ENCODE measurements at regions not wholly inside any gene's neighbourhood (a gene's known extent, or its start where the extent isn't known, plus 50 kb on each side); places are given as distances from the start of the nearest gene placed in this dataset.

DNA sequence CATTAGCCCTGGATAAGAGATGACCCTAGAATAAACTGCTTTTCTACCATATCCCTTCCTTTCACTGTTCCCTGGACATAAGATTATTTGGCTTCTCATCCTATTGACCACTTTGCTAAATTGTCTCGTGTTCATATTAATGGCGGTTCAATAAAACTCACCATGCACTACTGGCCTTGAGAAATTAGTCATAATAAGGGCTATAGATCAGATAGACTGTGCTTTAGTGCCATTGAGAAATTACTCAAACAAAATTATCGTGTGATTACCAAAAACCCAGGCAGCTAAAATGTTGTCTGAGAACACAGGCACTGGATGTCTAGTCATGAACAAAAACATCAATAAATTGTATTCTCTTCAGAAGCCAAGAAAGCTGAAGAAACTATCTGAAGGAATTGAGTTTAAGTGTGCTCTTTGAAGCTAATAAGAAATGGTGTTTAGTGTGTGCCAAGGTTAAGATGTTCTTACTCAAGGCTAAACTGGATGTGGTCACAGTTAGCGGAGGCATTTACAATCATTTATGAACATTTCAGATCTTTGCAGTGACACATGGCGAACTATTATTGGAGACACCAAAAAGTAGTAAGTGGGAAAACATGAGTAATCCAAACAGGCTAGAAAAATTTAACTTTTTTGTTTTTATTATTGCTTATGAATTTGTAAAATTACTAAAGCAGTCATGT, 460.4 kb upstream of the RORB start:
- no peaks in the 10 kb centered on the region for H3K9me3 ChIP-seq
- H3K27me3 ChIP-seq: no peaks in the 10 kb centered on the region
- intact Hi-C loops (cut with DNase I): no loop called here
- H3K27ac ChIP-seq: no peak overlapping the region
- H3K4me1 ChIP-seq: peaks cover 0 to under 1% (median 0%) of the 10 kb centered on the region in 4 donors
- 74% methylated on average over 5 of the region's 5 CpGs for WGBS (ENCODE audit: insufficient coverage, low coverage, low lambda C conversion rate, missing lambda C conversion rate)
- TF ChIP-seq, protein P1, sequence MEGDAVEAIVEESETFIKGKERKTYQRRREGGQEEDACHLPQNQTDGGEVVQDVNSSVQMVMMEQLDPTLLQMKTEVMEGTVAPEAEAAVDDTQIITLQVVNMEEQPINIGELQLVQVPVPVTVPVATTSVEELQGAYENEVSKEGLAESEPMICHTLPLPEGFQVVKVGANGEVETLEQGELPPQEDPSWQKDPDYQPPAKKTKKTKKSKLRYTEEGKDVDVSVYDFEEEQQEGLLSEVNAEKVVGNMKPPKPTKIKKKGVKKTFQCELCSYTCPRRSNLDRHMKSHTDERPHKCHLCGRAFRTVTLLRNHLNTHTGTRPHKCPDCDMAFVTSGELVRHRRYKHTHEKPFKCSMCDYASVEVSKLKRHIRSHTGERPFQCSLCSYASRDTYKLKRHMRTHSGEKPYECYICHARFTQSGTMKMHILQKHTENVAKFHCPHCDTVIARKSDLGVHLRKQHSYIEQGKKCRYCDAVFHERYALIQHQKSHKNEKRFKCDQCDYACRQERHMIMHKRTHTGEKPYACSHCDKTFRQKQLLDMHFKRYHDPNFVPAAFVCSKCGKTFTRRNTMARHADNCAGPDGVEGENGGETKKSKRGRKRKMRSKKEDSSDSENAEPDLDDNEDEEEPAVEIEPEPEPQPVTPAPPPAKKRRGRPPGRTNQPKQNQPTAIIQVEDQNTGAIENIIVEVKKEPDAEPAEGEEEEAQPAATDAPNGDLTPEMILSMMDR (IDR thresholded peaks at IDR 0.05): no peak
- no peak for TF ChIP-seq POLR2A (IDR thresholded peaks at IDR 0.05)
- H3K36me3 ChIP-seq: no peaks in the 10 kb centered on the region
- ATAC-seq (no peak), DNase-seq (no peak)
- no peak overlapping the region for H3K4me3 ChIP-seq

DNA sequence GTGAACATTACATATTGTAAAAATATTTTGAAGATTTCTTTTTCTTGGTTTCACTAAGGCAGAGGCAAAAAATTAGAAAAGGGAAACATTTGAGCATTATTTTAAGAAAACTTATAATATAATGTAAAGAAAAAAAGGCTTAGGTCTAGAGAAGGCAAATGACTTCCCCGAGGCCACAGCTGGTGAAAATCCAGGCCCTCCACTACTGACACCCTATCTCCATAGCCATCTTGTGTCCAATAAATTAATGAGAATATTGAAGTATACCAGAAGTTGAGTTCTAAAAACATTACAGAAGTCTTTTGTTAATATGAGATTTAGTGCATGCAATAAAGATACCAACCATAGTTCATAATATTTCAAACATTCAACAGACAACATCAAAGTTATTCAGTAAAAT, 459.9 kb upstream of the RORB start:
- H3K4me3 ChIP-seq: no peak overlapping the region
- TF ChIP-seq, protein P1 (IDR thresholded peaks at IDR 0.05): no peak
- no peak for TF ChIP-seq POLR2A (IDR thresholded peaks at IDR 0.05)
- H3K9me3 ChIP-seq: no peaks in the 10 kb centered on the region
- H3K27ac ChIP-seq: no peak overlapping the region
- peaks cover 0 to 4% (median 0%) of the 10 kb centered on the region in 4 donors for H3K4me1 ChIP-seq
- ATAC-seq: no peak
- WGBS (ENCODE audit: insufficient coverage, low coverage, low lambda C conversion rate, missing lambda C conversion rate): 50% methylated on average over 1 of the region's 1 CpG
- no peaks in the 10 kb centered on the region for H3K27me3 ChIP-seq
- H3K36me3 ChIP-seq: no peaks in the 10 kb centered on the region
- intact Hi-C loops (cut with DNase I): no loop called here
- no peak for DNase-seq

DNA sequence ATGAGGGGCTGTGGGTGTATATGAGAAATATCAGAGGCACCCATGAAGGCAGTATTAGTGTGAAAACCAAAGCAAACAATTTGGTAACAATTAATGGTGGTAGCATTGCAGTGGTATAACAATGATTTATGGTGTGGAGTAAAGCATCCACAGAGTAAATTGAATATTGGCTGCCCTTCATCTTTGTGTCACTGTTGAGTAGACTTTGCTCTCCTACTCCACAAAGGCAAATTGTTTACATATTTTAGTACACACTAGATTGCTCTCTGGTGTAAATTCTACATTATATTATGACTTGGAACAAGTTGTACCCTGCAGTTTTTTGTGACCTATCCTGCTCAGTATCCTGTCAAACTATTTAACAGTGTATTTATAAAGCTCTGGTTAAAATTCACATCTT, 455.5 kb upstream of the RORB start:
- Histone ChIP-seq H3K4me3 (no peak overlapping the region), H3K4me1 (peaks cover 0 to 13% (median 0%) of the 10 kb centered on the region in 4 donors), H3K27me3 (no peaks in the 10 kb centered on the region), H3K9me3 (no peaks in the 10 kb centered on the region), H3K36me3 (no peaks in the 10 kb centered on the region), H3K27ac (no peak overlapping the region)
- intact Hi-C loops (cut with DNase I): no loop called here
- ATAC-seq (peak; percentile 82 to 93 (median 88)), DNase-seq (no peak)
- TF ChIP-seq, protein P1 (IDR thresholded peaks at IDR 0.05): no peak
- no peak for TF ChIP-seq POLR2A (IDR thresholded peaks at IDR 0.05)

DNA sequence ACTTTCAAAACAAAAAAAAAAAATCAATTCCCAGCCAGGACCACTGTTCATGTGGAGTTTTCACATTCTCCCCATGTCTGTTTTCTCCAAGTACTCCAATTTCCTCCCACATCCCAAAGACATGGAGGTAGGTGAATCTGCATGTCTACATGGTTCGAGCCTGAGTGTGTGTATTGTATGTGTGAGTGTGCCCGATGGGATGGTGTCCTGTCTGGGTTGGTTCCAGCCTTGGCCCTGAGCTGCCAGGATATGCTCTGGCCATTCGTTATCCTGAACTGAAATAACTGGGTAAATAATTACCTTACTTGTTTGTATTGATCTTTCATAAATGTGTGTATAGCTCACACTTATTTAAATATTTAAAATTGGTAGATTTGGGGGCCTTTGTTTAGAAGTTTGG, 452.3 kb upstream of the RORB start:
- 15% methylated on average over 3 of the region's 3 CpGs for WGBS (ENCODE audit: insufficient coverage, low coverage, low lambda C conversion rate, missing lambda C conversion rate)
- peak; percentile 52 to 85 (median 68) for ATAC-seq

More for the DNA sequence above, 452.3 kb upstream of the RORB start:
- Histone ChIP-seq H3K27ac (no peak overlapping the region), H3K4me3 (no peak overlapping the region), H3K4me1 (peaks cover 0 to 13% (median 0%) of the 10 kb centered on the region in 4 donors), H3K36me3 (no peaks in the 10 kb centered on the region), H3K9me3 (no peaks in the 10 kb centered on the region), H3K27me3 (no peaks in the 10 kb centered on the region)
- TF ChIP-seq POLR2A (IDR thresholded peaks at IDR 0.05): no peak
- TF ChIP-seq, protein P1 (IDR thresholded peaks at IDR 0.05): no peak
- peak in 2 of 3 donors; percentile 32 to 49 for DNase-seq
- intact Hi-C loops (cut with DNase I): no loop called here
